Uterus (tissue), 2 donors: ENCODE measurements at regions not wholly inside any gene's neighbourhood (a gene's known extent, or its start where the extent isn't known, plus 50 kb on each side); places are given as distances from the start of the nearest gene placed in this dataset.

ENCODE experiments used
- POLR2A ChIP-seq, 2 donors: fragments of 450-650 bp; IDR thresholded peaks; one replicate each; pipeline ENCODE4 v1.6.1; 2016; ENCODE audit warnings: antibody characterized with exemption in 2 of 2, mild to moderate bottlenecking in 1 of 2, moderate library complexity in 1 of 2
- TF ChIP-seq, protein P1 (sequence below), 4 experiments: fragments of 200-600 bp in 2 of 4; fragments of 450-650 bp in 2 of 4; sonication (generic) in 2 of 4; IDR thresholded peaks; one replicate each; pipeline ENCODE4 v1.5.1; 2016 to 2019; ENCODE audit warnings: antibody characterized with exemption in 4 of 4, mild to moderate bottlenecking in 2 of 4, moderate library complexity in 1 of 4

DNA sequence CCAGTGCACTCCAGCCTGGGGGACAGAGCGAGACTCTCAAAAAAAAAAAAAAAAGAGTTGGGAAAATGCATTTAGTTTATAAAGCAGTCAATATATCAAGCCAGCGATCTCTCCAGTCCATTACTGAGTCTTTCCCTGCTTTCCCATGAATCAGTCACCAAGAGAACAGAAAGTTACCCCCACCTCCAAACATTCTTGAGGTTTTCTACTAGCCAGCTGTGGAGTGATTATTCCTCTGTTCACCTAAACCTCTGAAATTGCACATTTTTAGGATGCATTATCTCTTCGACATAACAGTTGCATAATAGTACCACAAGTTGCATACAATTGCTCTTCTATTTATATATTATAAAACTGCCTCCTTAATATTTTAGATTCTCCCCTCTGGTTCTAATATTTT, 134.8 kb upstream of the DIO3 start:
- TF ChIP-seq, protein P1, sequence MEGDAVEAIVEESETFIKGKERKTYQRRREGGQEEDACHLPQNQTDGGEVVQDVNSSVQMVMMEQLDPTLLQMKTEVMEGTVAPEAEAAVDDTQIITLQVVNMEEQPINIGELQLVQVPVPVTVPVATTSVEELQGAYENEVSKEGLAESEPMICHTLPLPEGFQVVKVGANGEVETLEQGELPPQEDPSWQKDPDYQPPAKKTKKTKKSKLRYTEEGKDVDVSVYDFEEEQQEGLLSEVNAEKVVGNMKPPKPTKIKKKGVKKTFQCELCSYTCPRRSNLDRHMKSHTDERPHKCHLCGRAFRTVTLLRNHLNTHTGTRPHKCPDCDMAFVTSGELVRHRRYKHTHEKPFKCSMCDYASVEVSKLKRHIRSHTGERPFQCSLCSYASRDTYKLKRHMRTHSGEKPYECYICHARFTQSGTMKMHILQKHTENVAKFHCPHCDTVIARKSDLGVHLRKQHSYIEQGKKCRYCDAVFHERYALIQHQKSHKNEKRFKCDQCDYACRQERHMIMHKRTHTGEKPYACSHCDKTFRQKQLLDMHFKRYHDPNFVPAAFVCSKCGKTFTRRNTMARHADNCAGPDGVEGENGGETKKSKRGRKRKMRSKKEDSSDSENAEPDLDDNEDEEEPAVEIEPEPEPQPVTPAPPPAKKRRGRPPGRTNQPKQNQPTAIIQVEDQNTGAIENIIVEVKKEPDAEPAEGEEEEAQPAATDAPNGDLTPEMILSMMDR (IDR thresholded peaks at IDR 0.05), result no peak
- no peak for TF ChIP-seq POLR2A (IDR thresholded peaks at IDR 0.05)
